ENCODE measurements at regions not wholly inside any gene's neighbourhood (a gene's known extent, or its start where the extent isn't known, plus 50 kb on each side); places are given as distances from the start of the nearest gene placed in this dataset.

DNA sequence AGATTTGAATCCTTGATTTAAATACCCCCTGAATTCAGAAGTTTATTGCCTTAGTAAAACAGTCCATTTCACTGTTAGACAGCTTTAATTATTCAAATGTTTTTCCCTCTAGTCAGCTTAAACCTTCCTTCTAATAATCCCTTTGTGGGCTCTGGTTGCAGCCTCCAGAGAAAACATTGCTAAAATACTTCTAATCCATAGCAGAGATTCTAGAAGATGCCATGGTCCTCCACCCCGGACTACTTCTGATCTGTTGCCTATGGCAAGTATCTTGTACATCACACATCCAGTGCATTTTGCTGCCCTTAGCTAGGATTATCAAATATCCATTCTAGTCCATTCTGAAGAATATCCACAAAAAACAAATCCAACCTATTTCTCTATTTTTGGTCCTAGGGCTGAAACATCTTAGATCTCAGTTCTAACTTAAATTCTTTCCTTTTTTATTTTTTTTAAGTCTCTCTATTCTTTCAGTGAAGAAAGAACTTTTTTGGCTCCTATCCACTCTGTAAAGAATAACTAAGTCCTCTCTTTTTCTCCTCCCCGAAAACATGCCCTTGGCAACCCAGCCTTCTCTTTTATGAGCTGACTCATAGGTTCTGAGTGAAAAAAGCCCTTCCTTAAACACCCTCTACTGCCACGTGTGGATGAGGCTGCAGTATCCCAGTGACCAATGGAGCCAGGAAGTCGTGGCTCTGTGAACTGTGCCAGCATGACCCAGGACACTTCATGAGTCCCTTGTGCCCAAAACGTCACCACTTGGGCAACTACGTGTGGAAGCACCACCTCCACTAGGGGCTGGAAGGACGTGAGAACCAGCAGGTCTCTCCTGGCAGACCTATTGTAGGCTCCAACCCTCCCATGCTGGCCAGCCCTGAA lies 349.8 kb downstream of the TNS1 start:
- peak; percentile 91 to 96 (median 92) for DNase-seq

DNA sequence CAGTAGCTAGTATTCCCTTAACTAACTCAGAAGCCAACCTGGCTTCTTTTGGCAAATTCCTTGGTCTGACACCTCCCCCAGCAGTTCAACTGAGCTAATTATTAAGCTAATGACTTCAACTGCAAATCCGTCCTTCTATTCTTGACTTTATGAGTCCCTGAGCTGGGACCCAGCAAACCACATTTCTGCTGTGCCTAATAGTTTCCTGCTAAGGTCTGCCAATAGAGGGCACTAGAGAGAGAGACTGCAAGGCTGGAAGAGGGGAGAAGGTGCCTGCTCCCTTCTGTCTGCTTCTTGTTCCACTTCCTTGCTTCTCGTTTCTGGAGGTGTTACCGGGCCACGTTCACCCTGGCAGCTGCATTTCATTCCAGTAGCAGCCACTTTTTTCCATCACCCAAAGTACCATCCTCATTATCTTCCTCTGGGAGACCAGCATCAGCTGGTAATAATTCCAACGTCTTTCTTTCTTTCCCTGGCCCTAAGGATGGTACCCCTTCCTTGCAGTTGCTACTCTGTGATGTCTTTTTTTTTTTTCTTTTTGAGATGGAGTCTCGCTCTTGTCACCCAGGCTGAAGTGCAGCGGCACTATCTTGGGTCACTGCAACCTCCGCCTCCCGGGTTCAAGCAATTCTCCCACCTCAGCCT lies 352.0 kb downstream of the TNS1 start:
- peak; percentile 83 to 88 (median 86) for DNase-seq

DNA sequence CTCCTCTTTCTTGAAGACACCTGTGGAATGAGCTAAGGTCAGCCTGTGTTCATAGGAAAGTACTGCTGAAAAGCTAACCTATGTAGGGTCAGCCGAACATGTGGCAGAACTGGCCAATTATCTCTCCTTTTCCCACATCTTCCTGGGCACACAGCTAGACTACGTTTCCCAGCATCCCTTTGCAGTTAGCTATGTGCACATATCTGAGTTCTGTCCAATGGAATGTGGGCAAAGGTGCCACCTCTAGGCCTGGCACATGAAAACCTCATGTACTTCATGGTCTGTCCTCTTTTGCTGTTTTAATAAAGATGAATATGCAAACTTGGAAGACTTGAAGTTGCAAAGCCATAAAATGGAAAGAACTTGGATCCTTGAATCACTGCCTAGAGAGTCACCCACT lies 352.6 kb downstream of the TNS1 start:
- DNase-seq, result no peak

DNA sequence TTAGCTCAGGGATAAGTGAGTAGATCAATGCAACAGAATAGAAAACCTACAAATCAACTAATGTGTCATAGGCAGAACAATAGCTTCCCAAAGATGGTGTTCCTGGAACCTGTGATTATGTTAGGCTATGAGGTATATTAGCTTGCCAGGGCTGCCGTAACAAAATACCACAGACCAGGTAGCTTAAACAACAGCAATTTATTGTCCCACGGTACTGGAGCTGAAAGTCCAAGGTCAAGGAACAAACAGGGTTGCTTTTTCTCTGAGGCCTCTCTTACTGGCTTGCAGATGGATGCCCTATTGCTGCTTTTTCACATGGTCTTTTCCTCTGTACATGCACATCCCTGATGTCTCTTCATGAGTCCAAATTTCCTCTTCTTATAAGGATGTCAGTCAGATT lies 354.9 kb downstream of the TNS1 start:
- DNase-seq, result no peak

DNA sequence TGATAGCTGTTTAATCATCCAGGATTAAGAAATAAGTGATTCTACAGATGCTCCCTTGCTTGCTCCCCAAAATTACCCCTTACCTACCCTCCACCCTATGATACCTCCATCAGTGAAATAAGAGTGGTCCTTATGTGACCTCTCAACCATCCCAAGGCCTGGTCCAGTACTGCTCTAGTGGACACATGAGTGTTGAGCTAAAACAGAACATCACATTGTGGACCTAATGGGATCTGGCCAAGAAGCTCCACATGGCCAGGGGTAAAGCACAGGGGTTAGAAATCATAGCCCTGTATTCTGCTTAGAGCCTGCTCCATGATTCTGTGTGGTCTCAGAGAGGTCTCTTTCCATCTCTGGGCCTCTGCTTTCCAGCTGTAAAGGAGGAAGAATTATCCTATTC lies 355.6 kb downstream of the TNS1 start:
- no peak for DNase-seq

DNA sequence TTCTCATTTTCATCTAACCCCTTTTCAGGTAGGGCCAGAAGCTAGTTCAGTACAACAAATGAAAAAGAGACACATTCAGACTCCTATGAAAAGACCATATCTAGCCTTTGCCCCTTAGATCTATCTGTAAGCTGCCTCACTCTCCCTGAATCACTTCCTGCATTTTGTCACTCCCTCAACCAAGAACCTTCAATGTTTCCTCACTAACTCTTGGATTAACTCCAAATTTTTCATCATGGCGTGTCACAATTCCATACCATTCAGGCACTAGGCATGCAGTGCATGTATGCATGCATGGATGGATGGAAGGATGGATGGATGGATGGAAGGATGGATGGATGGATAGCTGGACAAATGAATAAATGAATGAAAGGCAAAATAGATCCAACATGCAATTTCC lies 356.9 kb downstream of the TNS1 start:
- peak in 1 of 3 donors; percentile 28 for DNase-seq

DNA sequence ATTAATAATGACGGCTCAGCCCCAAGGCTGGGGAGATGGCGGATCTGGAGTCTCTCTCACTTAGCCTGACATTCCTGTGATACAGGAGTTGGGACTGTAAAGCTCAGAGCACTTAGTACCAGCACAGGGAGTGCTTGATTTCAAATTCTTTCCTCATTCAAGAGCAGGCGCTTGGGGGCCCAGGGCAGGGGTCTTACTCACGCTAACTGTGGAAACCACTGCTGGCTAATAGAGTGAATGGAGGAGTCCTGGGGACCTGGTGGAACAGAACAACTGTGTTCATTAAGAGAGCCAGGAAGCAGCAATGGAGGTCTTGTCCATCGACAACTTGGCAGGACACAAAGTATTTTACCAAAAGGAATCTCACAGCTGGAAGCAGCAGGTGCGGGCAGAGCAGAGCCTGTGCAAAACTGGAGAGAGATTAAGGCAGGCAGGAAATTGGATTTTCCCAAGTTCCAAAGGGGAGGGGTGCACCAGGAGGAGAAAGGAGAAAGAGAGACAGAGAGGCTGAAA lies 358.9 kb downstream of the TNS1 start:
- DNase-seq, result no peak

DNA sequence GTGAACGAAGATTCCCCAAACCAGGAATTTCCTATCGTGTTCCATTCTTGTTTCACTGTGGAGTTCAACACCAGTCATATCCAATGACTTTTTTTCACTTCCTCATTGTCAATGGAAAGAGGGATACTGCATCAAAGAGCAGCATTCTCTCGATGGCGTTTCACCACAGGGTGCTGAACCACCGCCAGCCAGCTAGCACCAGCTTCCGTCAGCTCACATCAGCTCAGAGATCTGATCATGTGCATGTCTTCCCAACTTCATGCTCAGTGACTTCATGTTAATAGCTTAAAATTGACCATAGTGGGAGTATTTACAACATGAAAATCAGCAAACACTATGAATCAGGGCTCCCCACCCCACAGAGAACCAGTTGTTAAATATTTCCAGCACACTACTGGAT lies 359.9 kb downstream of the TNS1 start:
- DNase-seq, result no peak

DNA sequence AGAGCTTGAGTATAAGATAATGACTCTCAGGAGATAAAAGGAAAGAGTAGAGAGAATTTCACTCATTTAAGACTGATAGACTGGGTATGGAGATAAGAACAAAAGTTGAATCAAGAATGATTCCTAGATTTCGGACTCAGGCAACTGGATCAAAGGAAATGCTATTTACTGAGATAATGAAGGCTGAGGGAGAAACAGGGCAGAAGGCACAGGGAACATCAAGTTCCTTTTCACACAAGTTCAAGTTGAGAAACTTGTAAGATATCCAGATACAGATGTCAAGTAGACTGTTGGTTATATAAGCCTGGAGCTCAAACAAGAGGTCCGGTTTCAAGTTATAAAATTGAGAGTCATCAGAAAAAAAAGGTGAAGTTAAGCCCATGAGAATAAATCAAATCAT lies 360.8 kb downstream of the TNS1 start:
- no peak for DNase-seq

DNA sequence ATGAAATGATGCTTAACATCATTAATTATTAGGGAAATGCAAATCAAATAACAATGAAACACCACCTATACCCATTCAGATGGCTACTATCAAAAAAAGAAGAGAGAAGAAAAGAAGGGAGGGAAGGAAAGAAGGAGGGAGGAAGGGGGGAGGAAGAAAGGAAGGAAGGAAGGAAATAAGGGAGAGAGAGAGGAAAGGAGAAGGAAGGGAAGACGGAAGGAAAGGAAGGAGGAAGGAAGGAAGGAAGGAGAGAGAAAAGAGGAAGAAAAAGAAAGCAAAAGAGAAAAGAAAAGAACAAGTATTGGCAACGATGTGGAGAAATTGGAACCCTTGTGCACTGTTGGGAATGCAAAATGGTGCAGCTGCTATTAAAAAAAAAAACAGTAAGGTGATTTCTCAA lies 363.3 kb downstream of the TNS1 start:
- no peak for DNase-seq

DNA sequence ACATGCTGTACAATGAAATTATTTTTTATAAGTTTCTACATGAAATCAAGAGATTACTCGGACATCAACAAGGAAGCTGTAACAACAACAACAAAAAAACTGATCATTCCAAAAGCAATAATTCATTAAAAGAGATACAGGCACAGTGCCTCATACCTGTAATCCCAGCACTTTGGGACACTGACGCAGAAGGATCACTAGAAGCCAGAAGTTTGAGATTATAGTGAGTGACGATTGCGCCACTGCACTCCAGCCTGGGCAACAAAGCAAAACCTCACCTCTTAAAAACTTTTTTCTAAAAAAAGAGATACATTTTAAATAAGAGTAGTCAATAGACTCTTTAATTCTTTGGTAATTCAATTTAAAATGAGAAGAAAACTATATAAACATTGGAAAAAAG lies 364.3 kb downstream of the TNS1 start:
- DNase-seq, result no peak

DNA sequence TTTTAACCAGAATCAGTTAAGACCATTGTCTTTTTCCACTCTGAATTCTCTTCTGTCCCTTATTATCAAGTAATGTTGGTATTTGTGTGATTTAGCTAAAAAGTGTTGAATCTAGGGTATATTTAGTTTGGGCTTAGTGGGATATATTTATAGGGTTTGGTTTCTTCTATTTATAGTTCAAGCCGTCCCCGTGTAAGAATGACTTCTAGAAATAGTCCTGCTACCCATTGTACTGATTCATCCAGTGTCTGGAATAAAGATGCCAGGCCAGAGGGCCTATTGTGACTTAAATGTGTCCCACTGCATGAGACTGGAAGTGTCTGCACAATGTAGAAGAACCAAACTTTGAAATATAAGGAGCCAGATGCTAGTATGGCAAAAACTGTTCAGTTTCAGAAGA lies 364.8 kb downstream of the TNS1 start:
- DNase-seq, result no peak

DNA sequence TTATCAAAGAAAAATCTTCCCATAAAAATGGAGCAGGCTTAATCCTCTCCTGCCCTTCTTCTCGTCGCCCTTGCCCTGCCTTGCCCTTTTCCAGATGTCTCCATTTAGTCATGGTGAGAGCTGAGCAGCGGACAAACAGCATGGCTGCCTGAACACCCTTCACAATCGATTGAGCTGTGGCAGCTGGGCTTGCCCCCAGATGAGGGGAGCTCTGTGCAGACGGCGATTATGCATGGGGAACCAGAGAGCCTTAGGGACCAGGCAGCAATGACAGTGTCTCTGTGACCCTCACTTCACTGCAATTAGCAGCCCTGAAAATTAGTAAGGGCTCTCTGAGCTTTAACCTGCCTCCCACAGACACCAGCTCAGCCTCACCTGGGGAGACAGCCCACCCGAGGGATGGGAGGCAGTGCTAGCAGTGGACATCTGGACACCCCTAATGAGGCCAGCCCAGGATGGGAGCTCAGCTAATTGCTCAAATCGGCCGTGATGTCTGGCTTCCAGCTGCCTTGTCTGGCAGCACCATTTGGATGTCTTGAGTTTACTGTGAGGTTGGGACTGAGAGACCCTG lies 365.7 kb downstream of the TNS1 start:
- no peak for DNase-seq

DNA sequence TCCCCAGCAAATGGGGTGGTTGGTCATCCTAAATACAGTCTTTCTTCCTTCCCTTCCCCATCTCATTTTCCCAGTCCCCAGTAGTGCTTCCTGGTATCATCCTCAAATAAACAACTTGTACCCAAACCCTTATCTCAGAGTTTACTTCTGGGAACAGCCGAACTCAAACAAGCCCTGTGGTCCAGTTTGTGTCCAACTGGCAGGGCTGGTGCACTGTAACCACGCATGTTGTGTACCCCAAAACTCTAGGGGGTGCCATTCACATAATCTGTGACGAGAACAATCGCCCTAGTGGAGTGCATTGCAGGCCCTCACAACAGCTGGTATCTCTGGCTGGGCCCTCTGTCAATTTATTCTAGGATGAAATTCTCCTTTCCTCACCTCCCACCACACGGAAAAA lies 366.2 kb downstream of the TNS1 start:
- DNase-seq, result no peak

DNA sequence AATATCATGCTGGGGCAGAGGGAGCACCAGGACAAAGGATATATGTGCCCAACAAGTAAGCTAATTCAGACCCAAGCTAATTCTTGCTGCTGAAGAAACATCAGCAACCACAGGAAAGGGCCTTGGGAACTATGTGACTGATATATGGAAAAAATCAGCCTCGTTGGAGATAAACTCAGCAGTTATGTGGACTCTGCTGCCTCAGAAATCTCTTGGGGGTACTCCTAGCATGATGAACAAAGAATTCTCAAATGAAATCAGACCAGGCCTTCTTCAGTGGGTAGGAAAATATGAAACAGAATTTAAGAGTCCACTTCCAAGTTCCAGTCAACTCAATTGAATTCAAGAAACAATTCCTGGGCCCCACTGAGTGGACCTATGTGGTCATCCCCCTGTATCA lies 367.9 kb downstream of the TNS1 start:
- DNase-seq, result no peak

DNA sequence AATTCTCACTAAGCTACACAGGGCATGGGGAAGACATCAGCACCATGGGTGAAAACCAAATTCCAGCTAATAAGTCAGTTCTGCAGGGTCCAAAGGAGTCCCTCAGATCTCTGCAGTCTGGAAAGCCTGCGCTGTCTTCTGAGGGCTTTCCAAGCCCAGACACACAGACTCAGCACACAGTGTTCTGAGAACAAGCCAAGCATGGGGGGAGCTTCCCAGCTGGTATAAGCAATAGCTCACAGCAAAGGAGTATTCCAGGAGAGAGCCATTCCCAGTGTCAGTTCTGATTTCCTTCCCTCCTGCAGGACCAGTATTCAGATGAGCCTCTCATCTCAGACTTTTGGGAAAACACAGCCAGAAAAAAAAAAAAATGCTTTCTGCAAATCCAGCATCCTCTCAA lies 370.8 kb downstream of the TNS1 start:
- no peak for DNase-seq

DNA sequence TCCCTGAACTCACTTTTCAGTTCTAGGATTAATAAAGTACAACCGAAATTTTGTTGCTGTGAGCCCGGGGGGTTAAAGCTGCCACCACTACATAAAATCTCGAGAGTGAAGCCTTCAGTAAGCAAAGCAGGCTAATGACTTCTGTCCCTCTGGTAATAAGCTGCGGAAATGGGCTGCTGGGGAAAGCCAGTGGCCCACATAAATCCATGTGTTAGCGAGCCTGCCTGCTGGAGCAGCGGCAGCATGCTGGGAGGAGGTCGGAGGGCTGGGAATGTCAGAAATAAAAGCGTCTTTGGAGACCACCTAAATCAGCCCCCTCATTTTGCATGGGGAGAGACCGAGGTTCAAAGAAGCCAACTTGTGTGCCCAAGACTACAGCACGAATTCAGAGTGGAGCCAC lies 371.7 kb downstream of the TNS1 start:
- DNase-seq, result no peak

DNA sequence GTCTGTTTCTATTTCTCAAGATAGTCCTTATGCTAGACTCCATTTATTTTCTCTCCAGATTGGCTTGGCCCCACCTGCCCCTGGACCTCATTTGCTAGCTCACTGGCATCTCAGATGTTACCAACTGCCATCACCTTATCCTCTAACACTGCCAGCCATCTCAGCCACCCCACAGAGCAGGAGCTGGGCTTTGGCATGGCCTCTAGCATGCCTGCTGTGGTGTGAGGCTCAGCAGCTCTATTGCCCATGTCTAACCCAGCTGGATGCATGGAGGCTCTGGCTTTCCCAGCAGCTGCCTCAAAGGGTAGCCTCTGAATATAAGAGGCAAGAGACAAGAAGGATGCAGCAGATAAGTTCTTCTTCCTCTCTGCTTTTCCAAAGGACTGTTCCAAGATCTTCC lies 373.4 kb downstream of the TNS1 start:
- DNase-seq, result no peak

DNA sequence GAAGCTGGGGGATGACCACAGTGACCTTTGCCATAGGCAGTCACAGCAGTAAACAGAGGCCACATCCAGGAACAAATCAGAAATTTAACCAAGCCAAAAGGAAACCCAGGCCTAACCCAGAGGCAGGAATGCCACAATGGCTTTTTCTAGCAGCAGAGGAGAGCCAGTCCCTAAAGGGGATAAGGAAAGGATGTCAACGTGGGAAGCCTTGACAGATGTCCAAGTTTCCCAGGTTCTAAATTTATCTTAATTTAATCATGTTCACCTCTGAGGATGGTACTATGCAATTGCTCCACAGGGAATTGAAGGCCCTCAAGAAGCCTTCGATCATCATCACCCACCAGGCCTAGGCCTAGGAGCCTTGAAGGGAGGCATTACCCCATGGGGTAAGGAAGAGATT lies 374.7 kb downstream of the TNS1 start:
- no peak for DNase-seq

DNA sequence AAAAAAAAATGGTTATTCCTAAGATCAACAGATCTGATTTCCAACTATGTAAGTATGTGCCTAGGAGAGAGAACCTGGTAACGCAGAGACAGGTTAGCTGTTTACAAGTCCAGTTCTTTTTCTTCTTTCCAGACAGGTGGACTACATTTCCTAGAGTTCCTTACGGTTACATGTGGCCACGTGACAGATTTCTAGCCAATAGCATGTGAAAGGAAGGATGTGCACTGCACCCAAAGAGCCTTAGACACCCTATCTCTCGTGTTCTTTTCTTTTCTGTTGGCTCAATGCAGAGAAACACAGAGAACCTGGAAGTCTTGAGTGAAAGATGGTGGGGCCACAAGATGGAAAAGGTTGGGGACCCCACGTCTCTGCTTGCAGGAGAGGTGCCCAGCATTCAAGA lies 375.9 kb downstream of the TNS1 start:
- no peak for DNase-seq

DNA sequence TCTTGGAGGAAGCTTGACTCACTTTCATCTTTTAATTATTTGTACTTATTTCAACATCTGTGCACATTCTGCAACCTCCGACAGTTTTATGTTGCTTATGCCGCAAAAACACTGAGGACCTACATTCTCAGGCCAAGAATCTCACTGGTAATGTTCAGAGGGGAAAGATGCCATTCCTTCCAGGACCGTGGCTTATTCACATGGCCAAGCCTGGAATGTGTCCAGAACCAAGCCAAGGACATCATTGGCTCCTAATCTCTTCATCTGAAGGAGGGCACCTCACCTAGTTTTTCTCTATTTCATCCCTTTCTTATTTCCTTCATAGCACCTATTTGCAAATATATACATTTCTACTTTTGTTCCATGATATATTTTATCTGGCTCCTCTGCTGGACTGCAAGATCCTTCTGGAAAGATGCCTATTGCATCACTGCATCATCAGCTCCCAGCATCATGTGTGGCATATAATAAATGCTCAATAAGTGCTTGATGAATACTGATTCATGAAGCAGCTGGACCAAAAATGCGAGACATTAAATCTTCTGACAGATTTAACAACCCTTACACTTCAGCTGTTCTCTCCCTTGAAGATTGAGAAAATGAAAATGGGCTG lies 377.1 kb downstream of the TNS1 start:
- peak in 2 of 3 donors; percentile 25 to 35 for DNase-seq

DNA sequence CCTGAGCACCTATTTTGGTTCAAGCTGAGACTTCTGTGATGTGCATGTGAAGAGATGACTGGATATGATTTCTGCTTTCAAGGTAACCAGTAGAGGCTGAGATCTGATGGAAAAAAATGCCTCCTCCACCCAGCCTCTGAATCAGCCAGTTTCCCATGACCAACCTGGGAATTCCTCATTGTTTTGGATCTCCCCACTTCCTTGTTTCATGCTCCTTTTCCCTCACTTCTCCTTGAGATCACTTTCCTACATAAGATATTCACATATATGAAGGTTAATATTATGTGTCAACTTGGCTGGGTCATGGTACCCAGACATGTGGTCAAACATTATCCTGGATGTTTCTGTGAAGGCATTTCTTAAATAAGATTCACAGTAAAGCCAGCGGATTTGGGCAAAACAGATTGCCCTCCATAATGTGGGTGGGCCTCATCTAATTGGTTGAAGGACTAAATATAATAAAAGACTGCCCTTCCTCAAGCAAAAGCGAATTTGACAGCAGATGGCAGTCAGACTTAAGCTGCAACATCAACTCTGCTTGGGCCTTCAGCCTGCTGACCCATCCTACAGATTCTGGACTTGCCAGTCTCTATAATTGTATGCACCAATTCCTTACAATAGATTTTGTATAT lies 379.4 kb downstream of the TNS1 start:
- peak; percentile 64 to 80 (median 71) for DNase-seq
